ENCODE measurements at regions not wholly inside any gene's neighbourhood (a gene's known extent, or its start where the extent isn't known, plus 50 kb on each side); places are given as distances from the start of the nearest gene placed in this dataset.

GRCh38 chrX:39513836-39514235 lies 583.9 kb downstream of the BCOR start:
- H3K36me3 ChIP-seq = no peaks in the 10 kb centered on the region
- no peak overlapping the region for H3K4me3 ChIP-seq

GRCh38 chrX:39514801-39515200 lies 583.0 kb downstream of the BCOR start:
- H3K36me3 ChIP-seq = no peaks in the 10 kb centered on the region
- DNase-seq = no peak
- H3K4me3 ChIP-seq = no peak overlapping the region
- no peaks in the 10 kb centered on the region for H3K27me3 ChIP-seq
- H3K9me3 ChIP-seq = no peaks in the 10 kb centered on the region

More at GRCh38 chrX:39513836-39514235, 583.9 kb downstream of the BCOR start:
- no peaks in the 10 kb centered on the region for H3K27me3 ChIP-seq
- H3K9me3 ChIP-seq = no peaks in the 10 kb centered on the region
- peak; percentile 79 for DNase-seq

DNA sequence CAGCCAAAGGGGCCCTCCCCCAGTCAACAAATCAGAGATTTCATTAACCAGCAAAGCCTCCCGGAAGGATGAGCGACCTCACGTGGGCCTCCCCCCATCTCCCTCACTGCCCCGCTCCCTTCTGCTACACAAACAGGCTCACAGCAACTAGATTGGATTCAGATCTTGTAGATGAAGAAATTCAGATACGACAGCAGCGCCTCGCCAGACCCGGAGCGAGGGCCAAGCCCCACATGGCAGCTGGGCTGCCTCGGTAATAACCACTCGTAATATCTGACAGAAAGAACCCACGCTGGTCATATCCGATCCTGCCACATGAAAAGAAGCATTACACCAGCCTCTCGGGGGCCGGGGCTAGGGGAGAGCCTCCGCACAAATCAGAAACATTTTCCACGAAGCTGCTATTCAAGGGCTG lies 581.3 kb downstream of the BCOR start:
- Histone ChIP-seq H3K9me3 (no peaks in the 10 kb centered on the region), H3K4me3 (no peak overlapping the region), H3K27me3 (no peaks in the 10 kb centered on the region), H3K36me3 (no peaks in the 10 kb centered on the region)
- no peak for DNase-seq

- Histone ChIP-seq H3K36me3 (no peaks in the 10 kb centered on the region), H3K27me3 (no peaks in the 10 kb centered on the region), H3K9me3 (no peaks in the 10 kb centered on the region), H3K4me3 (no peak overlapping the region)
- no peak for DNase-seq
These were observed 579.2 kb downstream of the BCOR start for GRCh38 chrX:39518476-39519029.

DNA sequence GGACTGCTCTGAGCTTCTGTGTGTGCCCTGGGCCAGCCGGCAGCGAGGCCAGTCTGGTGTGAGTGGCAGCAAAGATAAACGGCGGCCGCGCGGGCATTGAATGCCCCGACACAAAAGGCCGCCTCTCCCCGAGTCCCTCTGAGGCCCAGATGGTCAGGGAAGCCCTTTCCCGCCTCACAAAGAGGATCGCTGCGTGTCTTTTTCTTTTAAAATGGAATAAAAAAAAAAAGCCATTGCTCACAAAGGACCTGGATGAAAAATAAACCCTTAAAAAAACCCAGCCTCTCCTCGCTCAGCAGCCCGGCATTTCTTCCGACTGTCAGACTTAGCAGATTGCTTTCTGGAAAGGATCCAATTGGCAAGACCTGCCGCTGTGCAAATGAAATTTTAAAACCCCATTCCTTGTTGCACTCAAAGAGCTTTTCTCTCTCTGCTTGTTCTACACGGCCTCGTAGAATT lies 578.7 kb downstream of the BCOR start:
- H3K4me3 ChIP-seq = no peak overlapping the region
- no peaks in the 10 kb centered on the region for H3K27me3 ChIP-seq
- H3K9me3 ChIP-seq = no peaks in the 10 kb centered on the region
- DNase-seq = peak; percentile 4
- H3K36me3 ChIP-seq = no peaks in the 10 kb centered on the region

DNA sequence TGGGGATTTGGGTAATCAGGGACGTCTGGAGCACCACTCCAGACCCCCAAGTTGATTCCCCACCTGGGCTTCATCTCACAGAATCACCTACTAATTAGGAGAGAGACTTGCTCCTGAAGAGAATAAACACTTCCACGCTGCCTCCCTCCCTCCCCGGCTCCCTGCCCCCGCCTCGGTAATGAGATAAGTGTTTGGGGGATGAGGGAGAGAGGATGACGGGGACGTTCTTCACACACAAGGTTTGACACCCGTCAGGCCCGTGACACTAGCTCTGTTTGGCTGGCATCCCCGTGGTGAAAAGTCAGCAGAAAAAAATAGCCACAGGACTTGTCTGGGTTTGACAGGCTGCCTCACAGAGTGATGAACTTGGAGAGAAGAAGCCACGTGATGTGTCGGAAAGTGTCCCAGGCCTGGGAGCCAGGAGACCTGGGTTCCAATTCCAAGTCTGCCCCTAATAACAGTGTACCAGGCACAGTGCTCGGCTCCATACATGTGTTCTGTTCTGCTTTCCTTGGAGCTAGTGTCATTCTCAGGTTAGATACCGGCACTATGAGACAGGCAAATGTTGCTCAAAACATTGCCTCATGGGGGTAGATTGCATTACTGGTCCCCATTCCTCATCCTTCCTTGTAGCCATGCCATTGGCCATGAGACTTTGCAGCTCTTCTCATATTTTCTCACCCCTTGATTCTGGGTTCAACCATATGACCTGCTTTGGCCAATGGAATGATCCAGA lies 578.0 kb downstream of the BCOR start:
- Histone ChIP-seq H3K36me3 (no peaks in the 10 kb centered on the region), H3K27me3 (no peaks in the 10 kb centered on the region), H3K9me3 (no peaks in the 10 kb centered on the region), H3K4me3 (no peak overlapping the region)
- no peak for DNase-seq

DNA sequence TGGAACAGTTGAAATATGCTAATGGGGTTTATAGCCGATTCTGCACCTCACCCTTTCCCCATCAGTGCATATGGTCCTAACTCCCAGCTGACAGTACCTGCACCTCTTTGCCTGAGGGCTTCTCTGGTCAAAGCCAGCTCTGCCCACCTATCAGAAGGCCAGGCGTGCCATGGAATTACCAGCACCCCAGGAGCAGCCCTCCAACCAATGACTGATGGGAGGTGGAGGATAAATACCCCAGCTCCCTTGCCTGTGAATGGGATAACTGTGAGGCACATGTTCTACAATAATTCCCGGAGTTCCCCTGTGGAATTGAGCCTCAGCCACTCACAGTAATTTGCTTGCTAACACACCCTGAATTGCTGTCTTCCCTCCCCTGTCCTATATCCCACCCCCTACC lies 572.0 kb downstream of the BCOR start:
- Histone ChIP-seq H3K9me3 (no peaks in the 10 kb centered on the region), H3K4me3 (no peak overlapping the region), H3K27me3 (no peaks in the 10 kb centered on the region), H3K36me3 (no peaks in the 10 kb centered on the region)
- DNase-seq = no peak

DNA sequence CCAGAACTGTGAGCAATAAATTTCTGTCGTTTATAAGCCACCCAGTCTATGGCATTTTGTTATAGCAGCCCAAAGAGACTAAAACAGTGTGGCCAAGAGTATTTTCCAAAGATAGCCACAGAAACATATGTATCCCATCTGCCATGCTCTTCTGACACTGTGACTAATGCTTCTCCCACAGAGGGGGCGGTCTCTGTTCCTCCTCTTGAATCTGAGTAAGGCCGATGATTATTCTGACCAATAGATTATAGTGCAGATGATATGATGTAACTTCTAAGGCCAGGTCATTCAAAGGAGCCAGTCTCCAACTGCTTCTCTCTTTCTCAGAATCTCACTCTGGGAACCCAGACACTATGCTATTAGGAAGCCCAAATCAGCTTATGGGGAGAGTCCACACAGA lies 570.7 kb downstream of the BCOR start:
- H3K9me3 ChIP-seq = no peaks in the 10 kb centered on the region
- H3K4me3 ChIP-seq = no peak overlapping the region
- no peaks in the 10 kb centered on the region for H3K27me3 ChIP-seq
- DNase-seq = peak; percentile 72
- H3K36me3 ChIP-seq = no peaks in the 10 kb centered on the region

GRCh38 chrX:39528161-39528916 lies 569.4 kb downstream of the BCOR start:
- Histone ChIP-seq H3K27me3 (no peaks in the 10 kb centered on the region), H3K36me3 (no peaks in the 10 kb centered on the region), H3K4me3 (no peak overlapping the region), H3K9me3 (no peaks in the 10 kb centered on the region)
- DNase-seq = no peak

- Histone ChIP-seq H3K4me3 (no peak overlapping the region), H3K27me3 (no peaks in the 10 kb centered on the region), H3K9me3 (no peaks in the 10 kb centered on the region), H3K36me3 (no peaks in the 10 kb centered on the region)
- no peak for DNase-seq
These were observed 565.0 kb downstream of the BCOR start for GRCh38 chrX:39532761-39533160.

DNA sequence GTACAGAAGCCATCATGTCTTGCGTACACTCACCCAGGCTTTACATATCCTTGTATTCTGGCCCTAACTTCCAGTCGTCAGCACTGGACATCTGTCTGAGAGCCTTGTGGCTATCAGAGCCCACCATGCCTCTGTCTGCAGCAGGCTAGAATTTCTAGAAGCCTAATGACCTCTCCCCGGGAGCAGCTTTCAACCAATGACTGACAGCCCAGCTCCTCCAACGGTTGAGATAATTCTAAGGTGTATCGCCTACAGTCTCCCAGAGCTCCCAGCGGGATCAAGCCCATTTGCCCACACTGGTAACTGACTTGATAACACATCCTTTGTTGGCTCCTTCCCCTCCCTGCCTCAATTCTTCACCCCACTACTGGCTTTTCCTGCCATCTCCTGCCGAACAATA lies 562.8 kb downstream of the BCOR start:
- no peaks in the 10 kb centered on the region for H3K27me3 ChIP-seq
- no peaks in the 10 kb centered on the region for H3K9me3 ChIP-seq
- H3K4me3 ChIP-seq = no peak overlapping the region
- DNase-seq = no peak
- no peaks in the 10 kb centered on the region for H3K36me3 ChIP-seq

DNA sequence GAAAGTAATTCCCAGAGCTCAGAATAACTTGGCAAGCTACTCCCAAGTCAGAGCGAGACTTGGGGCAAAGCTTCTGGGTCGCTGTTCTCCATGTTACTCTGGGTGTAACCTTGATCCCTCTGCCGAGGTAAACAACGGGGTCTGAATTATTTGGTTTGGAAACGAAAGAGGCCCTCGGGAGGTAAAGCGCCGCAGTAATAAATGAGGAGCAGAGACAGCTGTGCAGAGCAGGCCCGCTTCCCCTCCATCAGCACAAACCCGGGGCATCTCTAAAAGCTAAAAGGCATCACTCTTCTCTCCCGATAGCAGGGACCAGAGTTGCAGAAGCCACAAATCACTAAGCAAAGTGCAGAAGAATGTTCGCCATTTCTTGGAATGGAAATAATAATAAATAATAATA lies 561.5 kb downstream of the BCOR start:
- Histone ChIP-seq H3K4me3 (no peak overlapping the region), H3K27me3 (no peaks in the 10 kb centered on the region), H3K9me3 (no peaks in the 10 kb centered on the region), H3K36me3 (no peaks in the 10 kb centered on the region)
- DNase-seq = no peak

DNA sequence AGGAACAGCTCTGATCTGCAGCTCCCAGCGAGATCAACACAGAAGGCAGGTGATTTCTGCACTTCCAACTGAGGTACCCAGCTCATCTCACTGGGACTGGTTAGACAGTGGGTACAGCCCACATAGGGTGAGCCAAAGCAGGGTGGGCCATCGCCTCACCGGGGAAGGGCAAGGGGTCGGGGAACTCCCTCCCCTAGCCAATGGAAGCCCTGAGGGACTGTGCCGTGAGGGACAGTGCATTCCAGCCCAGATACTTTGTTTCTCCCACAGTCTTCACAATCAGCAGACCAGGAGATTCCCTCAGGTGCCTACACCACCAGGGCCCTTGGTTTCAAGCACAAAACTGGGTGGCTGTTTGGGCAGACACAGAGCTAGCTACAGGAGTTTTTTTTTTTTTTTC lies 555.9 kb downstream of the BCOR start:
- H3K9me3 ChIP-seq = no peaks in the 10 kb centered on the region
- H3K27me3 ChIP-seq = no peaks in the 10 kb centered on the region
- H3K4me3 ChIP-seq = no peak overlapping the region
- DNase-seq = no peak
- H3K36me3 ChIP-seq = no peaks in the 10 kb centered on the region

GRCh38 chrX:39542316-39542715 lies 555.4 kb downstream of the BCOR start:
- Histone ChIP-seq H3K27me3 (no peaks in the 10 kb centered on the region), H3K9me3 (no peaks in the 10 kb centered on the region), H3K4me3 (no peak overlapping the region), H3K36me3 (no peaks in the 10 kb centered on the region)
- DNase-seq = no peak

GRCh38 chrX:39550795-39551361 lies 546.9 kb downstream of the BCOR start:
- no peak for DNase-seq
- H3K36me3 ChIP-seq = no peaks in the 10 kb centered on the region

DNA sequence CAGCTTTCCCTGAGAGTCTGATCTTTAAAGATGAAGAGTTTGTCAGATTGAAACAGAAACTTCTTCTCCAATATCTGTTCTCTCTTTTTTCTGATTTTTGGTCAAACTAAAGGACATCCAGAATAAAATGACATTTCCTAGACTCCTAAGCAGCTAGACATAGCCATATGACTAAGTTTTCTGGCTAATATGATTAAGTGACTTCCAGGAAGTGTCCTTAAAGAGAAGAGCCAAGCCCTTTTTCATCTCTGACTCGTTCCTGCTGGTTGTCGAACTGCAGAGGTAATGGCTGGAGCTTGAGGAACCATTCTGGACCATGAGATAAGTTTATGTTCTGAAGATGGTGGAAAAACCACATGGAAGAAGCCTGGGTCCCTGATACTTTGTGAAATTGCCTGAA lies 546.0 kb downstream of the BCOR start:
- H3K36me3 ChIP-seq = no peaks in the 10 kb centered on the region
- DNase-seq = no peak
- no peaks in the 10 kb centered on the region for H3K27me3 ChIP-seq
- H3K9me3 ChIP-seq = no peaks in the 10 kb centered on the region
- no peak overlapping the region for H3K4me3 ChIP-seq

More at GRCh38 chrX:39550795-39551361, 546.9 kb downstream of the BCOR start:
- H3K4me3 ChIP-seq = no peak overlapping the region
- H3K27me3 ChIP-seq = no peaks in the 10 kb centered on the region
- no peaks in the 10 kb centered on the region for H3K9me3 ChIP-seq

- Histone ChIP-seq H3K27me3 (no peaks in the 10 kb centered on the region), H3K9me3 (no peaks in the 10 kb centered on the region), H3K36me3 (no peaks in the 10 kb centered on the region), H3K4me3 (no peak overlapping the region)
- no peak for DNase-seq
These were observed 542.3 kb downstream of the BCOR start for GRCh38 chrX:39555431-39555830.
